ENCODE measurements at regions not wholly inside any gene's neighbourhood (a gene's known extent, or its start where the extent isn't known, plus 50 kb on each side); places are given as distances from the start of the nearest gene placed in this dataset.
"Not testable (repeated sequence)": the region's sequence is repeated elsewhere in the genome, so short reads cannot be mapped to it uniquely, and the experiment has no call there.

GRCh38 chr1:229710746-229711145 lies 84.7 kb downstream of the URB2 start:
- DNase-seq, result no peak

DNA sequence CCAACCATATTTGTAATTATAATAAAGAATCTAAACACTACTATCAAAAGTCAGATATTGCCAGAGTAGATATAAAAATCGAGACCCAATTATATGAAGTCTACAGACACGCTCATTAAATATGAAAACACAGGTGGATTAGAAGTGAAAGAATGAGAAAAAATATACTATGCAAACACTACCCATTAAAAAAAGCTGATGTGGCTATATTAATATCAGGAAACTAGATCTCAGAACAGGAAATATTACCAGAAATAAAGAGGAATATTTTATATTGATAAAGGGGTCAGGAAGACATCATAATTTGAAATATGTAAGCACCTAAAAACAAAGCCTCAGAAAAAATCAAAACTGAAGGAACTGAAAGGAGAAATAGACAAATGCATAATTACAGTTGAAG lies 88.3 kb downstream of the URB2 start:
- DNase-seq, result no peak

GRCh38 chr1:229714964-229715603 lies 89.0 kb downstream of the URB2 start:
- no peak for DNase-seq

DNA sequence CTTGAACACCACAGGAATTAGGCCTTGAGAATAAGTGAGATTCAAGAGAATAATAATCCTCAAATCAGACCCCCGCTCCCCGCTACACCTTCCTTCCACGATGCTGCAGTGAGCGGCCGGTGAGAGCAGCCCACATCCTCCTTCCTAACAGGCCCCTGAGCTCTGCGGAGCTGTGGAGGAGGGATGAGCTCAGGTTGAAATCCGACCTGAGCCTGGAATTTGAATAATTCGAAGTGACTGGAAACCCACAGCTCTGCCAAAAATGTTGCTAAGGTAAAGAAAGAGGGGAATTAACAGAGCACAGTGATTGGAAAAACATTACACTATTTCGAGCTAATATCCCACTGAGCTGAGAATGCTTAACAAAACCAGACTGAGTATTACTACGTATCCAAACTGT lies 90.0 kb downstream of the URB2 start:
- no peak for DNase-seq

DNA sequence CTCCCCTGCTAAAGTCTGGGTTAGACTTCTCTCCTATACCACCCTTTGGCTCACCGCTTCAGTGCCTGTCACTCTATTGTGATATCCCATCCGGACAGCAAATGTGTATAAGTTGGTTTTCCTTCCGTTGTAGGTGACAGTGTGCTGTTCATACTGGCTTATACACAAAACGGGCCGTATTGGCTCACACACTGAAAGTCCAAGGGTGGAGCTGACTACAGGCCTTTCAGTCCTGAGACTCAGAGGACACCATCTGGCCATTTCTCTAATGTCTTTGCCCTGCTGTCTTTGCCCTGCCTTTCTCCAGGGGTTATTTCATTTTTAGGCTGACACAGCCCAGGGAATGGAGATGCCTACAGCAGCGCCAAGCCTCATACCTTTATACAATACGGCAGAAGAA lies 90.7 kb downstream of the URB2 start:
- no peak for DNase-seq

GRCh38 chr1:229717786-229718576 lies 91.9 kb downstream of the URB2 start:
- DNase-seq, result no peak

DNA sequence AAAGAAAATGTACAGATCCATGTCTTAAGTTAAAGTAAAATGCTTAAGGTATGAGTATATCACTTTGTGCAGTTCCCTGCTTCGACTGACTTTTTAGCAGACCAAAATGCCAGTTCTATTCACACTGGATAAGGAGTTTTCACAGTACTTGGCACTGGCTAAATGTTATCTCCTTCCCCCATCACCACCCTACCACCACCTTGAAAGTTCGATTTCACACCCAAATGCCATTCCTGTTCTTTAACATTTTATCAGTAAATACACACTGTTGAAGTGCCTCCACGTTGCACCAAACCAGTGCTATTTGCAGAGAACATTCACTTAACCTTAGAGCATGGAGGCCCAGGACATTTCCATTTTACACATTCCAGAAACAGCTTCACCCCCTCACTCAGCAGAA lies 100.0 kb downstream of the URB2 start:
- DNase-seq, result no peak

DNA sequence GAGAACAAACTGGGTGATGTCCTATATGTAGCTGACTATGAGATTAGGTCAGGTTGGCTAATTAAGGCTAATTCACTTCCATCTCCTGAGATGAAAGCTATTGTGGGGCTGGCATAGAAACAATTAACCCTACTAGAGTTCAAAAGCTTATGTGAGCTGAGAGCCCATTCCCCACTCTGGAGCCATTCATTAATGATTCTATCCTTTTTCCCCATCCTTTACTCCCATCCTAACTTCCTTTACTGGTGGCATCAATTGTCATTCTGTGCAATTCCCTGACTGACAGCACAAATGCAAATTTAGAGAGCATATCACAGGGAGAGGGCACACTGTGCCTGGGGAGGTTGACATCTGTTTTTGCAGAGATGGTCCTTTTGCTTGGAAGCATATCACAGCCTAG lies 103.9 kb downstream of the URB2 start:
- DNase-seq, result no peak

- no peak for DNase-seq
Observed at GRCh38 chr1:229730573-229730972, 104.5 kb downstream of the URB2 start.

- DNase-seq, result no peak
Observed at GRCh38 chr1:229732061-229732460, 106.0 kb downstream of the URB2 start.

- no peak for DNase-seq
Observed at GRCh38 chr1:229736376-229736775, 110.3 kb downstream of the URB2 start.

GRCh38 chr1:229742614-229743013 lies 116.6 kb downstream of the URB2 start:
- not testable (repeated sequence) for DNase-seq

DNA sequence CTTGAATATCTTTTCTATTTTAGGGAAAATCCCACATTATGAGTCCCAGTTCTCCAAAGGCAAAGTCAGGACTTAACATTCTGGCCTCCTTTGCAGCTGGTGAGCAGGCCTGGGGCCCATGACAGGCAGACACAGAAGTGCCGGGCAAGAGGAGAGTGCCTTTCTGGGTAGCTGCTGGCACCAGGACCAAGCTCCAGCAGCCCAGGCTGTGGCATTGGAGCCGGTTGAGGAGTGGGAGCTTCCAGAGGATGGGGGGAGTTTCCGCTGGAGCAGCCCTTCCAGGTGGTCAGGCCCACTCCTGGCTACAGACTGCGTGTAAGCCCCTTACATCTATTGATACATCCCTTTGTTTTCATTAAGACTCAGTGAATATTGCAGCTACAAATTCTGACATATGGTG lies 123.9 kb downstream of the URB2 start:
- no peak for DNase-seq

GRCh38 chr1:229751610-229752009 lies 125.6 kb downstream of the URB2 start:
- no peak for DNase-seq

DNA sequence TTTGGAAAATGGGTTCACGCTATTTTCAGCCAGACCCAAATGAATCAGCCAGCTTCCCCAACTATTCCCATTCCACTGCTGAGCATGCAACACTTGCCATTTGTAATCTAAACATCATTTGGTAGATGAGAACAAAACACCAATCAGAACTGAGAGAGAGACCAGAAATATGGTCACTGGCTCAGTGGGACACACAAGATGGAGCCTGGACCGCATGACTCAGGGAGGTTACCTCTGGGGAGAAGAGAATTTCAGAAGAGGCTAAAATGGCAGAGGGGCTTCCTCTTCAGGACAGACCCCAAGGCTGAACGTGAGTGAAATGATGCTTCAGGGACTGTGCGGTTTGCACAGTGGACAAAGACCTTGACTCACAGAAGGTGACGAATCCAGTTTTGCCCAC lies 126.6 kb downstream of the URB2 start:
- no peak for DNase-seq

DNA sequence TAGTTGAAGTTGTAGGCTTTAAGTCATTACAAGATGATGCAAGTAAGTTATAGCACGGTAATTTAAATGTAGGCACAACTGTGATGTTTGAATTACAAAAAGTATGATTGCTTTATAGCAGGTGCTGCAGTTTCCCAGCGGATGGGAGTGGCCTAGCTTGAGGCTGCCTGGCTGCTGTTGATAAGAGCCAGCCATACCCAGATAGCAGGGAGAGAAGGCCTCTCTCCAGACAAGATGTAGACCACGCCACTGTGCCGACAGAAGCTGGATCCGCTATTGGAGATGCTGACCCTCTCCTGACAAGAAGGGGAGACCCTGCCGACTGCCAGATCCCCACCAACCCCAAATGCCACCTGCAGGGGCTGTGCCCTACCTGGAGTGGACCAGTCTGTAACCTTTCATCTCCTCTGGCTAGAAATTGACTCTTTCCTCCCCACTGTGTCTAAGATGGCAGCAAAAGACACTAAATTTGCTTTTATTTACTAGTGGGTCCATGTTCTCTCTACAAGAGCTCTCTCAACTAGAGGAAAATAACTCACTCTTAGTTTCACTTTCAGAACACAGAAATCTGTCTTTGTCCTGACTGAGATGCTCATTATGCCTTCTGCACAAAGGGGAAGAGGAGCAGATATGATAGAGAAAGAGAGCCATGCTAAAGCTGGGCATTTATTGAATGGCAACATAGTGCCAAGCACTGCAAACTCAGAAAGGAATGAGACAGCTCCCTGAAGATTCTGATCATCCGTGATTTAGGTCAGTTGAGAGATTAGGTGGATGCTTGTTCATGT lies 127.9 kb downstream of the URB2 start:
- DNase-seq, result no peak

DNA sequence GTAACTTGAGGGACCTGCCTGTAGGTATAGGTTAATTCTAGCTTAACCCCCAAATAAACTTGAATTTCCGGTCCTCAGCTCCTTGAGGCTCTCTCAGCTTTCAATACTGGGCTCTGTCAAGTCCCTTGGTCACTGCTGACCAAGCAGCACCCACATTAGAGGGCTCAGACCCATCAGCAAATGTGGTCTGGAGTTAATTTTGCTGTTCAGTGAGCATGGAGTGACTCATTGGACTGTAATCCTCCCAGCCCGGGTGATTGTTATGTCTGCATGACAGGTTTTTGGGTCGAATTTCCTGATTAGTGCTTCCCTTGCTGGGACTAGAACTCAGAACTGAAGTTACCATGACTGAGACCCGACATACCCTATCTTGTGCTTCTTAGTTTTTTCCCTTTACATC lies 130.6 kb downstream of the URB2 start:
- DNase-seq, result no peak

- no peak for DNase-seq
Observed at GRCh38 chr1:229757226-229757625, 131.2 kb downstream of the URB2 start.

GRCh38 chr1:229758101-229759036 lies 132.3 kb downstream of the URB2 start:
- no peak for DNase-seq

- DNase-seq, result no peak
Observed at GRCh38 chr1:229759037-229759435, 133.0 kb downstream of the URB2 start.

GRCh38 chr1:229759586-229759985 lies 133.5 kb downstream of the URB2 start:
- DNase-seq, result no peak

DNA sequence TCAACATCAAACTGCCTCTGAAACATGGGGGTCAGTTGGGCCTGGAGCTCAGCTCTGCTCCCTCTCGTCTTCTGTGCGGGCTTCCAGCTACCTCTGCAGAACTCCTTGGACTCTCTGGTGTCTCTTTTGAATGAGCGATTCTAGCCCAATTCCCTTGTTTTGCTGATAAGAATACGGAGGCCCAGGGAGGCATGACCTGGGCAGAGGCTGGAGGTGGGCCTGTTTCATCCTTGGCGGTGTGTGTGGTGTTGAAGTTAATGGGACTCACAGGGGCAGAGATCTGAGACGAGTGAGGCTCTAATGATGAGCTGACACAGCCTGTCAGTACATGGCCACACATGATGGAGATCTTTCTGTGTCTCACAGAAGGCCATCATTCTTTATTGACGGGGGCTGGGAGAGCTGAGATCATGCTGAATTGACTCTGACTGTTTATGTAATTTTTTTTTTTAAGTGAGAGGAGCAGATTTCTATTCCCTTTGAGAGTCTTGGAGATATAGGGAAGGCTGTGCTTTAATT lies 134.5 kb downstream of the URB2 start:
- no peak for DNase-seq

- no peak for DNase-seq
Observed at GRCh38 chr1:229762891-229763290, 136.8 kb downstream of the URB2 start.

Measured in SHP77 (cell line).